IMR-90 (cell line): ENCODE measurements at regions not wholly inside any gene's neighbourhood (a gene's known extent, or its start where the extent isn't known, plus 50 kb on each side); places are given as distances from the start of the nearest gene placed in this dataset.

ENCODE experiments used
- CTCF ChIP-seq: conservative IDR thresholded peaks from 2 replicates; pipeline ENCODE4 v1.5.1; 2012; ENCODE audit warnings: mild to moderate bottlenecking, low read depth, low read length, improper control_type of control experiment
- MXI1 ChIP-seq: IDR thresholded peaks from 2 replicates; pipeline ENCODE4 v1.6.1; 2012; ENCODE audit warnings: low read depth, mild to moderate bottlenecking, low read length, moderate library complexity, borderline replicate concordance
- POLR2A ChIP-seq: IDR thresholded peaks from 2 replicates; pipeline ENCODE4 v1.6.1; 2012; ENCODE audit warnings: mild to moderate bottlenecking, low read depth, low read length

GRCh38 chr3:94481226-94481898 is 418.5 kb downstream of the NSUN3 start:
- TF ChIP-seq CTCF (no peak), POLR2A (no peak), MXI1 (no peak)
